LHCN-M2 (cell line): ENCODE measurements at regions not wholly inside any gene's neighbourhood (a gene's known extent, or its start where the extent isn't known, plus 50 kb on each side); places are given as distances from the start of the nearest gene placed in this dataset.
"Not testable (repeated sequence)": the region's sequence is repeated elsewhere in the genome, so short reads cannot be mapped to it uniquely, and the experiment has no call there.

Experiments
- DNase-seq: peaks from one replicate; pipeline ENCODE4 v3.0.0-alpha.2; 2012; ENCODE audit warnings: low read depth

DNA sequence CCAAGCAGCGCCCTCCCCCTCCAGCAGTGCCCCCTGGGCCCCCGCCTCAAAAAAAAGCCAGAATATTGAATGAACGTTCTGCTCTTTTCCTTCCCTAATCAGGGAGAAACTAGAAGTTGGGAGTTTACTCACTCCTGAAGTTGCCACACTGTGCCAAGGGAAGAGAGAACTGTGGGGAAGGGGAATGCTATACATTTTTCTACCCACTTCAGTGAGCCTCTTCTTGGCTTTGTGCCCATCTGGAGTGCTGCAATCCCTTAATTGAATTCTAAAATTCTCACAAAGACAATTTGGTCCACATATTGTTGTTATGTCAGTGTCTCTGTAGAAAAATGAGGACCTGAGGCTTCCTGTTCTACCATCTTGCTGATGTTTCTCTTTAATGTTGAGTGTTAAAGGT lies 443.7 kb downstream of the DIRAS2 start:
- DNase-seq: no peak

DNA sequence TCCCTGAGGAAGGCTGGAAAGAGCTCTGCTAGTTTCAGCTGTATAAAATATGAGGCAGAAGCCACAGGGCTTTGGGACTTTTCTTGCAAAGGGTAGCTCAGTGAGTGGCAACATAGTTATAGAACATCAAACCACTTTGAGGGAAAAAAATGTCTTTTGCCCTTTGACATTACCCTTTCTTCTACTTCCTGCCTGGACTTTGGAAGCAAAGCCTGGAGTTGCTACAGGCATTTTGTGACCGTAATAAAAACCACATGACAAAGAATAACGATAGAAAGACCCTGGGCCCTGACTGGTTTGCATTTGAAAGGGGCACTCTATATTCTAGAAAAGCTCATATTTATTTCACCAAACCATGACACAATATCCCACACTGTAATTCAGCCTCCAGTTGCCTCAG lies 440.9 kb downstream of the DIRAS2 start:
- no peak for DNase-seq

DNA sequence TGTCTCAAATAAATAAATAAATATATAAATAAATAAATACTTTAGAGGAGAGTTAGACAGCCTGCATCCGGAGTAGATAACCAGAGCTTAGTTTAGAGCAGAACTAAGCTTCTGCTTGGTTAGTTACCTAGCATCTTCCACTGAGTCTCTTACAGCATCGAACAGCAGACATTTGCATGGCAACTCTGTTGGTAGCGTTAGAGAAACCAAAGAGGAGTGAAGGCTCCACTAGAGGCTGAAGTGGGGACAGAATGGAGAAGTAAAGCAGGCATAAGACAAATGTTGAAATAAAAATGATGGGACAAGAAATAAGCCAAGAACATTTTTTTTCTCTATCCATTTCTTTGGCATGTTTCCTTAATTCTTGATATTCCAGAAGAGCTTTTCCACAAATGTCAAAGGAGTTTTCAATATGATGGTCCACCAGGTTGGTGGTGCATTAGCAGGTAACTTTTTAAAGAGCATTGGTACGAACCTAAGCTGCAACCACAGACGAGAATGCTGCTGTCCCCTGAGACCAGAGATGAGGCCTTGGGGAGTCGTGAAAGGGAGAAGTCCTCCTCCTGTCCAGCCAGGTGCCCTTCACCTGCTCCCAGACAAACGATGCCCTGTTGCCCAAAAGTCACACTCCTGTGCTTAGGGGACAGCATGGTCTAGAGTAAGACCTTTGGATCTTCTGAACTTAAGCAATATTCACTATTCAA lies 438.3 kb downstream of the DIRAS2 start:
- DNase-seq: no peak

DNA sequence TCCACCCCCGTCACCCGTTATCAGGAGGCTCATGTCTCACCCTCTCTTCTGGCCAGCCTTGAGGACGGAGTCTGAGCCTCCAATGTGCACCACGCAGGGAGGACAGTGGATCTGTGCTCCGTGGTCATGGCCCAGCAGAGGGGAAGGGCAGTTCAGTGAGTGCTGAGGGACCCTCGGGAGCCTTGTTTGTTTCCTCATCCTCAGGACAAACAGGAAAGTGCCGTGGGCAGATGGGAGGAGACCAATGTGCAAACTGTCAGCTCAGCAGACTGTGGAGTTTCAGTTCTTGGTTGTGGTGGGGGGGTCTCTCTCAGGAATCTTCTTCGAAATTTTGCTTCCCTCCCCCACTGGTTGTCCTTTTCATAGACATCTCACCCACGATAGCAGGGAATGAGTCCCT lies 429.6 kb downstream of the DIRAS2 start:
- DNase-seq: not testable (repeated sequence)

DNA sequence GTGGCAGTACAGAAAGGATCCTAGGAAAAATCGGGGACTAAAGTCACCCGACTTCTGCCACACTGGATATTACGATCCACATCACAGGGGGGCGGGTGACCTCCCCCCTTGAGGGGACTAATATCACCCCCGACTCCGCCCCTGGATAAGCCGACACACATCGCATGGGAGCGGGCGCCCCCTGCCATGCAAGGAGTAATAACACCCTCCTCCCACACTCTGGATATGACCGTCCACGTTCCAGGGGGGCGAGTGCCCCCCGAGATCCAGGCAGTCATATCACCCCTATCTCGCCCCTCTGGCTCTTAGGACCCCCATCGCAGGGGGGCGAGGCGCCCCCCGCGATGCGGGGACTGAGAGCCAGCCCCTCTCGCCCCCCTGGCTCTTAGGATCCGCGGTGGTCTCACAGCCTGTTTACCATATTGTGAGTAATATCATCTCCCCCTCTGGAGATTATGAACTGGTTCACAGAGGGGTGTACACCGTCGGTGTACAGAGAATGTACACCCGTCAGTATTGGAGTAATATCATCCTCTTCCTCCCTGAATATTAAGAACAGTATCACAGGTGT lies 423.0 kb downstream of the DIRAS2 start:
- DNase-seq: no peak

DNA sequence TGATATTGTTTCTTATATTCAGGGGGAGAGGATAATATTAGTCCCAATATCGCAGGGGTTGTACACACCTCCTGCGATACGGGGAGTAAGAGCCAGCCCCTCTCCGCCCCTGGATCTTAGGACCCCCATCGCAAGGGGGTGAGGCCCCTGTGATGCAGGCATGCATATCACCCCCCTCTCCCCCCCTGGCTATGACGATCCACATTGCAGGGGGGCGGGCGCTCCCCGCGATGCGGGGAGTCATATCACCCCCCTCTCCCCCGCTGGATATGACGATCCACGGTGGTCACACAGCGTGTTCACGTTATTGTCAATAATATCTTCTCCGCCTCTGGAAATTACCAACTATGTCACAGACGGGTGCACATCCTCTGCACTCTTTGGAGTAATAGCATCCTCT lies 420.7 kb downstream of the DIRAS2 start:
- DNase-seq: not testable (repeated sequence)

DNA sequence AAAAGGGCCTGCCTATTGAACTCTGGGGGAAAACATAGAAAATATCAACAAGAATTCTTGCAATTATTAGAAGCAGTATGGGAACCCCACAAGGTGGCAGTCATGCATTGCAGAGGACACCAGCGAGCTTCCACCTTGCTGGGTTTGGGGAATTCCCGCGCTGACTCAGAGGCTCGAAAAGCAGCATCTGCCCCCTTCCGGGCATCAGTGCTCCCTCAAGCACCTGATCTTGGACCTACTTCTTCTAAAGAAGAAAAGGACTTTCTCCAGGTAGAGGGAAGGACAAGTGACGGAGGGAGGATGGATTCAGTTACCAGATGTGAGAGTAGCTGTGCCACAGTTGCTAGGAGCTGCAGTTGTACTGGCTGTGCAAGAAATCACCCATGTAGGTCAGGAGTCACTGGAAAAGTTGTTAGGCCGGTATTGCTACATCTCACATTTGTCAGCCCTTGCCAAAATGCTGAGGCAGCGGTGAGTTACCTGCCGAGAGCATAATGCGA lies 415.7 kb downstream of the DIRAS2 start:
- peak; percentile 17 for DNase-seq

DNA sequence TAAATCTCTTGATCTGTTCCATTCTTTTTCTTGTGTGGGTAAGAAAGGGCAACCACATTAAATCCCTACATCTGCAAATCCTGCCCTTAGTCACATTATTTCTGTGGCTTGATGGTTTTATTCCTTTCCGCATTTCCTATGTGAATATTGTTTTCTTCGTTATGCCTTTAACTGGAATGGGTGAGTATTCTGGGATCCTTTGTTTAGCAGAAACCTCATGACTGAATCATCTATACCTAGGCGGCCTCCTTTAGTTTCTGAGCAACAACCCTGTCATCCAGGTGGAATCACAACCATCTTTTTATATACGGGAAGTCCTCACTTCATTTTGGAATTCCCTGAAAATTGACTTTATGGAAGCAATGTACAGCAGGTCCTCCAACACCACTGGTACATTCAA lies 409.5 kb downstream of the DIRAS2 start:
- DNase-seq: not testable (repeated sequence)

DNA sequence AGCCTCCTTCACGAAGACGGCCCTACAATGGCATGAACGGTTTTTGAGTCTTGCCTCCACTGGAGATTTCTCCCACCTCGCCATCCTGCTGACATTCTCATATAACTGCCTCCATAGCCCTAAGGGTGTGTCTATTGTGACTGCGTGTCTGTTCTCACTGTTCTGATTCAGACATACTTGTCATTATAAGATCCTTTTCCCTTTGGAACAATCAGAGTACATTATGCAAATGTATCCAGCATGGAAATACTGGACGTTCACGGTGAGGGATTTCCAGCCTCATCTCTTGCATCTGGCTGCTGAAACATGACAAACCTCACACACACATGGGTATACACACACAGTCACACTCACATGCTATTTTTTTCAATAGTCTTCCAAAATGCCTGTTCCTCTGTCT lies 402.1 kb downstream of the DIRAS2 start:
- DNase-seq: no peak

DNA sequence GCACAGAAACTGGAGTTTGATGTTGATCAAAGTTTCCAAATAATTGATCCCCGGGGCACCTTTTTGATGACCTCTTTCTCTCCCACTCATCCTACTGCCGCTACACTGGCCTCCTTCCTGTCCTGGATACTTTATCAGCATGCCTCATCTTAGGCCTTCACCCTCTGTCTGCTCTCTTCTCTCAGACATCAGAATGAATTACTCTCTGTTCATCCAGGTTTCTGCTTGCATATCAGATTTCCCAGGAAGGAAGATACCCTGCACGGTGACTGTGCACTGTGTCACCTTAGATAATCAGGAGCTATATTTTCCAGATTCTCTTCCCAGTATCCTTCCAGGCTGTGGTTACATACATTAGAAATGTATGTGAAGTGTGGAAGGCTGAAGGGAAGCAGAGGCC lies 397.0 kb downstream of the DIRAS2 start:
- no peak for DNase-seq

DNA sequence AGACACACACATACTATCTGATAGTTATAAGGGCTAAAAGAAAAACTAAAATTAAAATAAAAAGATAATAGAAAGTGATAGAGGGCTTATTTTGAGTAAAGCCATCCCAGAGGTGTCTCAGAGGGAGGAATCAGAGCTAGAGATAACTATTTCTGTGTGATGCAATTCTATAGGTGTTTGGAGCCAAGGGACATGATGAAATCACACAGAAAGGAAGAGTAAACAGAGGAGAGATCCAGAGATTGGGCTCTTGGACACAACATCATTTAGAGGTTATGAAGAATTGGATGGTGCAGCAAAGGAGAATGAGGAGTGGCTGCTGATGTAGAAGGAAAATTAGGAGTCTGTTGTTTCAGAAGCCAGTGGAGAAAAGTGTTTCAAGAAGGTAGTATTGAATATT lies 393.5 kb downstream of the DIRAS2 start:
- DNase-seq: no peak

DNA sequence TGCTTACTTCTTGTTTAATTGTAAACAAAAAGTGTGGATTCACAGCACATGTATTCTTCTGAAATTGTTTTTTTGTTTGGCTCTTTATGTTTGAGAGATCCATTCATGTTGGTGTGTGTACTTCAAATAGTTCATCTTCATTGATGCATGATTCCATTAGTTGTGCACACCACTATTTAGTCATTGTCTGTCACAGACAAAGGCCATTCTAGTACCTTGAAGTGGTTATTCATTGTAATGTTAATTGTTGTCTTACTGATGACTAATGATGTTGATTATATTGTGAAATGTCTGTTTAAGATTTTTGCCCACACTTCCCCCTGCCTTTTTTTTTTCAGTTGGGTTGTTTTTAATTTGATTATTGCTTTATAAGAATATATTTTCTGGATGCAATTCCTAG lies 391.3 kb downstream of the DIRAS2 start:
- DNase-seq: no peak

DNA sequence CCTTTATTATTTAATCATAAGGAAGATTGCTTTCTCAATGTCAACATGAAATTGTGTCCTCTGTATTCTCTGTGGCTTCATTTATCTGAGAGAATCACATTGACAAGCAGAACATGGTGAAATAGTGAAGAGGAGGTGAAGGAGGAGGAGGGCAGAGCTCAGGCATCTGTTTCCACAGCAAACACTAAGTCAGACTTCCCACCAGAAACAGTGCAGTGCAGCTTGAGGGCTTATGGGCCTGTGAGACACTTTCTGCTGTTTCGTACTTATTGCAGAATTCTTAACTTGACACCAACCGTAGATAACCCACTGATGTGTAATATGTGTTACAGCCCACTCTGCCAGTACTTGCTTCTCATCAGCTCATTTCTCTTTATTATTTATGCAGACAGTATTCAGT lies 386.3 kb downstream of the DIRAS2 start:
- no peak for DNase-seq

DNA sequence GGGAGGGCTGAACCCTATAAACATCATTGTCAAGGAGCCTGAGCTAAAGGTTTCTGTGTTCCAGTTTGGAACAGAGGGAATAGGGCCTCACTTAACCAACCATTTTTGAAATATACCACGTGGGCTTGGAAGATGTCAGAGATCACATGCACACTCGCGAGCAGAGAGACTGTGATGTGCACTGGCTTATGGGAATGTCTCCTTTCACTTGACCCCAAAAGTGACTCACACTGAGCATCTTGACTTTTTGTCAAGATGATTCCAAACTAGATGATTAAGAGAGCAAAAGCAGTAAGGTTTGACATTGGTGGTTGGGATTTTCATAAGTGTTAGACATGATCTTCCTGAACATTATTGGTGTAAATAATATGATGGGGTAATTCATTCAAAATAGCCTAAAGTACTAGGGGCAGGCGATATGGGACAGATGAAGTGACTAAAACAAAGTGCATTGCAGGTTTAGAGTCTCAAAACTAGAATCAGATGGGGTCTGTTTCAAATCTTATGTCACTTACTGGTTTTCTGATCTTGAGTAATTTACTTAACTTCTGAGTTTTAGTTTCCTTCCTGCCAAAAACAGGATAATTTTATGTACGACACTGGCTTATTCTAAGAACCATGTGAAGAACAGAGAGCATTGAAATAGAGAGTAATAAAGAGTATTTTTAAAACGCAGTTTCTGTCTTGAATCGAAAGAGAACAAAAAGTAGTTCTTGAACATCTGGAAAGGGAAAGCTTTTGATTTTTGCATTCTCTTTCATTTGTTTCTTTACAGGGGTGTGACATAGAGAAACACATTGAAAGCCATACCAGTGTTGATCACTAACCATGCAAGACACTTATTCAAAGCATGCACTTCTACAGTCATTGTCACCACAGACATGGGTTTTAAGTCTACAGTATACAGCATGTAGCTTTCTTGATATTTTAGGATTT lies 383.0 kb downstream of the DIRAS2 start:
- no peak for DNase-seq

DNA sequence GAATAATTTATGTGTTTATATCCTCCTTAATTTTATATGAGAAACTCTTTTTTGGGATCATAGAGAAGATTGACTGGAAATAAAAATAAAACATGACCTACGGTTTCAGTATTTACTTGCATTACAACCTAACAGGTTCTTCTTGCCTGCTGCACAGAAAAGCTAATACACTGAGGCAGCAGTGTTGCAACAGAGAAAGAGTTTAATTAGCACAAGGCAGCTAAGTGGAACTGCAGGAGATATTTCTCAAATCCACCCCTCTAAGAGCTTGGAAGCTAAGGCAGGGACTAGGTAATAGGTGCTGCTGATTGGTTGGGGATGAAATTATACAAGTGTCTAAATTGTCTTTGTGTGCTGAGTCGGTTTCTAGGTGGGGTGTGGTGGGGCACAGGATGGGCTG lies 380.9 kb downstream of the DIRAS2 start:
- no peak for DNase-seq

DNA sequence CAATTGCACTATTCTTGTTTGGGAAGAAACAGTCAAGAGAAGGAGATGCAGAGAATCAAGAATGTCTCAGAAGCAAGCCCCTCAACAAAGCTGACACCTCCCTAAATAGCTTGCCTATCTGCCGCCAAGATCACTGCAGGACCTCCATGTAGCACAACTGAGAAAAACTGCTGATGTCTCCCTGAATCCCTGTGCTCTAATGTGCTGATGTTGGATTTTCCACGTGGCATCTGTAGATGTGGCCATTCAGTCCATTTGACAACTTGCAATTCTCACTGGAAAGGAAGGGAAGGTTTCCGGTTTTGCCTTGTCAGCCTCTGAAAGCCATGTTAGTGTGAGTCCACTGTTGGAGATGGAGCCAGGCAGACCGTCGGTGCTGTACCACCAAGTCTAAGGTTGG lies 374.0 kb downstream of the DIRAS2 start:
- no peak for DNase-seq

DNA sequence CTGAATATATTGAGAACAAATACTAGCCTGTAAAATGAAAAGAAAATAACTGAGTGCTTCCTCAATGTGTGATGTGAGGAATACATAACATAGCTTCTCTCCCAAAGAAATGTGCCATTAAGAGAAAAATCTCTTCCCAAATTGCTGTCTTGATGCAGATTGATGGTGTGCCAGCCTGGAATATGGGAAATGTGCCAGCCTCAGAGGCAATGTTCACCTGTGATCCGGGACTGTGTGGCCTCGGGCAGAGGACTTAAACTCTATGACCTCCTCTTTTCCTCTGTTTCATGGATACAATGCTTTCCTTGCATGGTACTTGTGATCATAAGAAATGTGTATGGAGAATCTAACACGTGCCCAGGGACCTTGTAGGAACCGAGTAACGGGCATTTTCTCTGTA lies 370.9 kb downstream of the DIRAS2 start:
- no peak for DNase-seq

DNA sequence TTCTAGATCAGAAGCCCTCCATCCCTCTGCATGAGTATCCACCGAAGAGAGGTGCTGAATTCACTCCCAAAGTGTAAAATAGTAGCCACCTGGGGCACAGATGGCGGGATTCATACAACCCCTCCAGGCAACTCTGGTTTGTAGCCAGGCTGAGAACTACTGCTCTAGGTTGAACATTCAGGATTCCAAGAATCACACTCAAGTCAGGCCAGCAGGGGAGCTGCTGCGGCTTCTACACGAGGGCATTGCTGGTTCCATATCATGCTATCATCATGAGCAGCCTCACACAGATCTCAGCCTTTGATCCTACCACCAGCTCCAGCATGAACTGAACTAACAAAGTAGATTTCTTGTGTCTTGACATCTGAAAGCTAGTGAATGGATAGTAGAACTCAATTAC lies 367.9 kb downstream of the DIRAS2 start:
- DNase-seq: no peak

DNA sequence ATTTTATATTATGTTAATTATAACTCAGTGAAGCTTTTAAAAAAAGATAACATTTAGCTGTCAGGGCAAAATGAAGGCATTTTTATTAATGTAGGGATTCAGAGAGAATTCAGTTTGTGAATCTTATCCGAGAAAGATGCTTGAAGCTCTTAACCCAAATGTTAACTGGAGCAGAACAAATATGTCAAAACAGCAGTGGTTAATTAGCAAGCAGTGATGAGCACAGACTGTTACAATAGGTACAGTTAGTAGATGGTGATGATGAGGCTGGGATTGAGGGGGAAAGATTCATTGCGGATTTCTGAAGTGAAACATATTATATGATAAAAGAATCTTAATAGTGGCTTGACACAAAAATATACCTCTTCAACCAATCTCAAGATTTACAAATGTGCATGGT lies 356.7 kb downstream of the DIRAS2 start:
- DNase-seq: no peak

DNA sequence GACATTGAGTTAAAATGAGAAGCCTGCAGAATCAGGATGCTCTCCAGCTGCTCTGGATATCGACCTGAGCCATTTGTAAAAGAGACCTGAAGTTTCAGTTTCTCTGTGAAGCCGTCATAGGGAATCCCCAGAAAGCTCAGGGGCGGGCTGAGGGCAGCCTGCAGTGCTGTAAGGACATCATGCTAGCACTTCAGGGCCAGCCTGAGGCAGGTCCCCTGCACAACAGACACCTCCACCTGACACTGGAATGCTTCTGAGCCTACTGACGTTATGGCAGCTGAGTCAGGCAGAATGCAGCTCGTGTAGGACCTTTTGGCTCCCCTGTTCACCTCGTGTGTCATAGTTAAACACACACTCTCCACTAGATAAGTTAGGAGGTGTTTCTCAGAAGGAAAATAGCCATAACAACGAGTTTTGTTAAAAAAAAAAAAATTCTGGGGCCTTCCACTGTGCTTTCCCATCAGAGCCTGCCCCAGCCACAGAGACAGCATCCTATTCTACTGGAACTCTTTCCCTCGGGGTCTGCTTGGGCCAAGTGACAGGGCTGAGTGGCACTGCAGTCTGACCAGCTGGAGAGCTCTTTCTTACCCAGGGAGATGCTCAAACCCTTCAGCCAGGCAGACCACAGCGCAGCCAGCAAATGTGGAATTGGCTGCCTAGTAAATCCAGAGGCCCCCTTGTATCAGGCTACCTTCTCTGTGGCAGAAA lies 354.9 kb downstream of the DIRAS2 start:
- no peak for DNase-seq

DNA sequence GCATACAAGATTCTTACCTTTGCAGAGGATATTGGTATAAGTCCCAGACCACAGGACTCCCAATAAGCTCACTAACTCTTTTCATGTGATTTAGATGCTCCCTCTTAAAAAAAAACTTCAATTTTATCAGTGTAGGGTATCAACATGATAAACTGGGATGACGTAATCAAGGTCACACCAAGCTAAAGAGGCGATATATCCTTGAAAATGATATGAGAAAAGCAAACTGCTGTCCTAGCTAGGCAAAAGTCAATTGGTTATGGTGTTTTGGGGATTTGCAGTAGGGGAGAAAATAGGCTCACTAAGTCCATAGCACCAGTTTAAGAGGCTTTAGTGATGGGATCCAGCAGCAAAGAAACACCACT lies 354.4 kb downstream of the DIRAS2 start:
- DNase-seq: no peak
